ENCODE measurements at regions not wholly inside any gene's neighbourhood (a gene's known extent, or its start where the extent isn't known, plus 50 kb on each side); places are given as distances from the start of the nearest gene placed in this dataset.

DNA sequence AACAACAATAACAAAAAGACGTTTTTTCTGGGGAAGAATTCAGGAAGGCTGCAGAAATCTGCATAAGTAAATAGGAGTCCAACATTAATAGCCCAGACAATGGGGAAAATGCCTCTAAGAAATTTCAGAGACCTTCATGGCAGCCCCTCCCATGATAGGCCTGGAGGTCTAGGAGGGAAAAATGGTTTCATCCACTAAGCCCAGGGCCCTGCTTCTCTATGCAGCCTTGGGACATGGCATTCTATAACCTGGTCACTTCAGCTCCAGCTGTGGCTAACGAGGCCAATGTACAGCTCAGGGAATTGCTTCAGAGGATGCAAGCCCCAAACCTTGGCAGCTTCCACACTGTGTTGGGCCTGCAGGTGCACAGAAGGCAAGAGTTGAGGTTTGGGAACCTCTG, 125.6 kb upstream of the GMNC start:
- no peak for DNase-seq
- peaks cover 1% of the 10 kb centered on the region for H3K27me3 Mint-ChIP-seq (ENCODE audit: unreplicated experiment)
- peaks cover 17% of the 10 kb centered on the region for H3K36me3 Mint-ChIP-seq (ENCODE audit: unreplicated experiment)
- no peak overlapping the region for H3K27ac Mint-ChIP-seq (ENCODE audit: unreplicated experiment)
- peaks cover 1% of the 10 kb centered on the region for H3K9me3 Mint-ChIP-seq (ENCODE audit: unreplicated experiment)
- H3K4me3 Mint-ChIP-seq (ENCODE audit: unreplicated experiment): no peak overlapping the region
- H3K4me1 Mint-ChIP-seq (ENCODE audit: low read depth, unreplicated experiment): no peaks in the 10 kb centered on the region
- TF ChIP-seq CTCF (IDR thresholded peaks at IDR 0.05; ENCODE audit: partially characterized antibody, unreplicated experiment): no peak

- no peaks in the 10 kb centered on the region for H3K4me1 Mint-ChIP-seq (ENCODE audit: low read depth, unreplicated experiment)
- no peak overlapping the region for H3K27ac Mint-ChIP-seq (ENCODE audit: unreplicated experiment)
- DNase-seq: no peak
- peaks cover 1% of the 10 kb centered on the region for H3K9me3 Mint-ChIP-seq (ENCODE audit: unreplicated experiment)
- peaks cover 16% of the 10 kb centered on the region for H3K36me3 Mint-ChIP-seq (ENCODE audit: unreplicated experiment)
- peaks cover 1% of the 10 kb centered on the region for H3K27me3 Mint-ChIP-seq (ENCODE audit: unreplicated experiment)
- TF ChIP-seq CTCF (IDR thresholded peaks at IDR 0.05; ENCODE audit: partially characterized antibody, unreplicated experiment): no peak
- H3K4me3 Mint-ChIP-seq (ENCODE audit: unreplicated experiment): no peak overlapping the region
These were observed 122.2 kb upstream of the GMNC start for GRCh38 chr3:190984502-190985244.

GRCh38 chr3:190983875-190984274, 121.4 kb upstream of the GMNC start:
- H3K36me3 Mint-ChIP-seq (ENCODE audit: unreplicated experiment): peaks cover 10% of the 10 kb centered on the region
- no peaks in the 10 kb centered on the region for H3K27me3 Mint-ChIP-seq (ENCODE audit: unreplicated experiment)
- no peaks in the 10 kb centered on the region for H3K9me3 Mint-ChIP-seq (ENCODE audit: unreplicated experiment)
- TF ChIP-seq CTCF (IDR thresholded peaks at IDR 0.05; ENCODE audit: partially characterized antibody, unreplicated experiment): no peak
- no peak overlapping the region for H3K4me3 Mint-ChIP-seq (ENCODE audit: unreplicated experiment)
- H3K4me1 Mint-ChIP-seq (ENCODE audit: low read depth, unreplicated experiment): no peaks in the 10 kb centered on the region
- DNase-seq: no peak
- H3K27ac Mint-ChIP-seq (ENCODE audit: unreplicated experiment): no peak overlapping the region

DNA sequence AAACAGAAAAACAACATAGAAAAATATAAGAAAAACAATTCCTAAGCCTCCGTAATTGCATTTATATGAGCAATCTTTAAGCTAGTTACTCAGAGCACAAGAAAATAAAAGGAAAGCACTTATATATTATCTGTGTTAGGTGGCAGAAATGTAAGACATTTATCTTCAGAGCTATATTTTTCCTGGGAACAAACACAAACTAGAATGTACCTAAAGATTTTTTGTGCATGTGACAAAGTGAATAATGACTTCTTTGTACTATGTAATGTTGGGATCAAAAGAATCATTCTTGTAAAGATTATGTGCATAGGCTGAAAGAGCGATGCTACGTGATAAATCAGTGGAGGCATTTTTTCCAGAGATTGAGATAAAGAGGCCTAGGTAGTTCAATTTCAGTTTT, 111.3 kb upstream of the GMNC start:
- Mint-ChIP-seq H3K9me3 (ENCODE audit: unreplicated experiment) (no peaks in the 10 kb centered on the region), H3K4me1 (ENCODE audit: low read depth, unreplicated experiment) (no peaks in the 10 kb centered on the region), H3K4me3 (ENCODE audit: unreplicated experiment) (no peak overlapping the region), H3K27me3 (ENCODE audit: unreplicated experiment) (no peaks in the 10 kb centered on the region), H3K36me3 (ENCODE audit: unreplicated experiment) (no peaks in the 10 kb centered on the region), H3K27ac (ENCODE audit: unreplicated experiment) (no peak overlapping the region)
- no peak for DNase-seq
- TF ChIP-seq CTCF (IDR thresholded peaks at IDR 0.05; ENCODE audit: partially characterized antibody, unreplicated experiment): no peak

- no peak for TF ChIP-seq CTCF (IDR thresholded peaks at IDR 0.05; ENCODE audit: partially characterized antibody, unreplicated experiment)
- DNase-seq: no peak
- Mint-ChIP-seq H3K9me3 (ENCODE audit: unreplicated experiment) (no peaks in the 10 kb centered on the region), H3K4me3 (ENCODE audit: unreplicated experiment) (no peak overlapping the region), H3K27ac (ENCODE audit: unreplicated experiment) (no peak overlapping the region), H3K36me3 (ENCODE audit: unreplicated experiment) (no peaks in the 10 kb centered on the region), H3K27me3 (ENCODE audit: unreplicated experiment) (no peaks in the 10 kb centered on the region), H3K4me1 (ENCODE audit: low read depth, unreplicated experiment) (no peaks in the 10 kb centered on the region)
These were observed 110.4 kb upstream of the GMNC start for GRCh38 chr3:190972840-190973270.

Data from glutamatergic neuron (in vitro differentiated cells).